ENCODE measurements at regions not wholly inside any gene's neighbourhood (a gene's known extent, or its start where the extent isn't known, plus 50 kb on each side); places are given as distances from the start of the nearest gene placed in this dataset.

GRCh38 chr1:25049190-25049589, 119.1 kb upstream of the RUNX3 start:
- no peak for TF ChIP-seq CTCF (IDR thresholded peaks at IDR 0.05; ENCODE audit: insufficient read depth, low read depth, low read length)
- no peak for DNase-seq (ENCODE audit: low read depth)
- no peak overlapping the region for H3K4me3 ChIP-seq (ENCODE audit: low read depth, low read length)

GRCh38 chr1:25048728-25049127, 118.7 kb upstream of the RUNX3 start:
- H3K4me3 ChIP-seq (ENCODE audit: low read depth, low read length): no peak overlapping the region
- no peak for TF ChIP-seq CTCF (IDR thresholded peaks at IDR 0.05; ENCODE audit: insufficient read depth, low read depth, low read length)
- DNase-seq (ENCODE audit: low read depth): no peak

DNA sequence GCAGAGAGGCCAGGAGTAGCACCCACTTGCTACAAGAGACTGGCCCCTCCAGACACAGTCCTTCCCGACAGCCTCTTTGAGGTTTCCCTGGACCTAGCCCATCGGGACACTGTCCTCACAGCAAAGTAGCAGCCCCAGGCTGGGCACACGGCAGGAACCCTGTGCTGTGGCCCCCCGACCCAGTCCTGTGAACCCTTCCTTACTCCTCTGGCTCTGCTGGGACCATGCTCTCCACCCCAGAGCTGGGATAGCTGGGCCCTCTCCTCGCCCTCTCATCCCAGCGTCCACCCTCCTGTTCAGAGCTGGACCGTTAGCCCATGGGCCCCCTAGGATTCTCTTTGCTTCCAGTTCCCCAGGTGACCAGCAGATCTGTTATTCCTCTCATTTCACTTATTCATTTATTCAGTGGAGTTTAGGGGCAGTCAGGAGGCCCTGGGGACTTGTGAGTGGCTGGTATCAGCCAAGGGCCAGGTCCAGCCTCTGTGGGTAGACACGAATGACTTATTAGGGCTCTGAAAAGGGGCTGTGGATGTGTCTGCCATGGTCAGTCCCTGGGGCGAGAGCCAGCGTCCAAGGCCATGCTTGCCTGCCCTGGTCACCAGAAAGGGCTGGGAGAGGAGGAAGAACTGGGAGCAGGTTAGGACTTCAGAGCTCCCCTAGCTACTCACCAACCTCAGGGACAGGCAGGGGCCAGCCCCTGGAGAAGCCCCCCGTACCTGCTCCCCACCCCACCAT, 117.6 kb upstream of the RUNX3 start:
- no peak for DNase-seq (ENCODE audit: low read depth)
- H3K4me3 ChIP-seq (ENCODE audit: low read depth, low read length): no peak overlapping the region
- TF ChIP-seq CTCF (IDR thresholded peaks at IDR 0.05; ENCODE audit: insufficient read depth, low read depth, low read length): no peak

- no peak for TF ChIP-seq CTCF (IDR thresholded peaks at IDR 0.05; ENCODE audit: insufficient read depth, low read depth, low read length)
Measured at GRCh38 chr1:25046194-25046532, 116.1 kb upstream of the RUNX3 start.

GRCh38 chr1:25045480-25046193, 115.6 kb upstream of the RUNX3 start:
- TF ChIP-seq CTCF (IDR thresholded peaks at IDR 0.05; ENCODE audit: insufficient read depth, low read depth, low read length): no peak
- no peak overlapping the region for H3K4me3 ChIP-seq (ENCODE audit: low read depth, low read length)
- DNase-seq (ENCODE audit: low read depth): no peak

More at GRCh38 chr1:25046194-25046532, 116.1 kb upstream of the RUNX3 start:
- H3K4me3 ChIP-seq (ENCODE audit: low read depth, low read length): no peak overlapping the region
- no peak for DNase-seq (ENCODE audit: low read depth)

GRCh38 chr1:25043228-25043580, 113.1 kb upstream of the RUNX3 start:
- no peak for TF ChIP-seq CTCF (IDR thresholded peaks at IDR 0.05; ENCODE audit: insufficient read depth, low read depth, low read length)
- no peak for DNase-seq (ENCODE audit: low read depth)
- no peak overlapping the region for H3K4me3 ChIP-seq (ENCODE audit: low read depth, low read length)

All from fibroblast of villous mesenchyme (primary cell).